Breast epithelium (tissue), 3 donors: ENCODE measurements at regions not wholly inside any gene's neighbourhood (a gene's known extent, or its start where the extent isn't known, plus 50 kb on each side); places are given as distances from the start of the nearest gene placed in this dataset.

Source experiments
- POLR2A ChIP-seq: fragments of 450-650 bp; IDR thresholded peaks from one replicate; pipeline ENCODE4 v1.6.1; 2016; ENCODE audit warnings: antibody characterized with exemption, mild to moderate bottlenecking, moderate library complexity
- TF ChIP-seq, protein P1 (sequence below), 3 donors: fragments of 450-650 bp; IDR thresholded peaks; one replicate each; pipeline ENCODE4 v1.5.1; 2016 to 2017; ENCODE audit warnings: antibody characterized with exemption in 3 of 3, mild to moderate bottlenecking in 3 of 3, moderate library complexity in 3 of 3

GRCh38 chr1:181205901-181206300 is 117.4 kb downstream of the IER5 start:
- TF ChIP-seq, protein P1, sequence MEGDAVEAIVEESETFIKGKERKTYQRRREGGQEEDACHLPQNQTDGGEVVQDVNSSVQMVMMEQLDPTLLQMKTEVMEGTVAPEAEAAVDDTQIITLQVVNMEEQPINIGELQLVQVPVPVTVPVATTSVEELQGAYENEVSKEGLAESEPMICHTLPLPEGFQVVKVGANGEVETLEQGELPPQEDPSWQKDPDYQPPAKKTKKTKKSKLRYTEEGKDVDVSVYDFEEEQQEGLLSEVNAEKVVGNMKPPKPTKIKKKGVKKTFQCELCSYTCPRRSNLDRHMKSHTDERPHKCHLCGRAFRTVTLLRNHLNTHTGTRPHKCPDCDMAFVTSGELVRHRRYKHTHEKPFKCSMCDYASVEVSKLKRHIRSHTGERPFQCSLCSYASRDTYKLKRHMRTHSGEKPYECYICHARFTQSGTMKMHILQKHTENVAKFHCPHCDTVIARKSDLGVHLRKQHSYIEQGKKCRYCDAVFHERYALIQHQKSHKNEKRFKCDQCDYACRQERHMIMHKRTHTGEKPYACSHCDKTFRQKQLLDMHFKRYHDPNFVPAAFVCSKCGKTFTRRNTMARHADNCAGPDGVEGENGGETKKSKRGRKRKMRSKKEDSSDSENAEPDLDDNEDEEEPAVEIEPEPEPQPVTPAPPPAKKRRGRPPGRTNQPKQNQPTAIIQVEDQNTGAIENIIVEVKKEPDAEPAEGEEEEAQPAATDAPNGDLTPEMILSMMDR (IDR thresholded peaks at IDR 0.05): no peak
- TF ChIP-seq POLR2A: no peak
